Esophagus muscularis mucosa (tissue), 3 donors: ENCODE measurements at regions not wholly inside any gene's neighbourhood (a gene's known extent, or its start where the extent isn't known, plus 50 kb on each side); places are given as distances from the start of the nearest gene placed in this dataset.

ENCODE experiments used
- POLR2AphosphoS5 ChIP-seq, 2 donors: sonication (generic); formaldehyde crosslinking; IDR thresholded peaks; one replicate each; pipeline ENCODE4 v1.6.1; 2017; ENCODE audit warnings: antibody characterized with exemption in 2 of 2
- TF ChIP-seq, protein P1 (sequence below), 3 experiments: fragments of 200-600 bp in 2 of 3; fragments of 450-650 bp in 1 of 3; sonication (generic) in 2 of 3; IDR thresholded peaks; one replicate each; pipeline ENCODE4 v1.5.1; 2017 to 2019; ENCODE audit warnings: antibody characterized with exemption in 3 of 3, mild to moderate bottlenecking in 2 of 3, moderate library complexity in 1 of 3

DNA sequence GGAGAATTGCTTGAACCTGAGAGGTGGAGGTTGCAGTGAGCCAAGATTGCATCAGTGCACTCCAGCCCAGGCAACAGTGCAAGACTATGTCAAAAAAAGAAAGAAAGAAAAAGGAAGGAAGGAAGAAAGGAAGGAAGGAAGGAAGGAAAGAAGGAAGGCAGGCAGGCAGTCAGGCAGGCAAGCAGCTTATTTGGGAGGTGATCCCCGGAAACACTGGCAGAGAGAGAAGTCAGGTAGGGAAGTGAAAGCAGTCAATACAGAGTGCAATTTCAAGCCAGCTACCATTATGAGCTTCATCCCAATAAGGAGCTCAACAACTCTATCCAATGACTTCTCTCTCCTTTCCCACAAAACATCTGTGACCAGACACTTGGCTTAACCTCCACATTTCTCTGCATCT is 83.0 kb upstream of the TBC1D3K start:
- TF ChIP-seq, protein P1, sequence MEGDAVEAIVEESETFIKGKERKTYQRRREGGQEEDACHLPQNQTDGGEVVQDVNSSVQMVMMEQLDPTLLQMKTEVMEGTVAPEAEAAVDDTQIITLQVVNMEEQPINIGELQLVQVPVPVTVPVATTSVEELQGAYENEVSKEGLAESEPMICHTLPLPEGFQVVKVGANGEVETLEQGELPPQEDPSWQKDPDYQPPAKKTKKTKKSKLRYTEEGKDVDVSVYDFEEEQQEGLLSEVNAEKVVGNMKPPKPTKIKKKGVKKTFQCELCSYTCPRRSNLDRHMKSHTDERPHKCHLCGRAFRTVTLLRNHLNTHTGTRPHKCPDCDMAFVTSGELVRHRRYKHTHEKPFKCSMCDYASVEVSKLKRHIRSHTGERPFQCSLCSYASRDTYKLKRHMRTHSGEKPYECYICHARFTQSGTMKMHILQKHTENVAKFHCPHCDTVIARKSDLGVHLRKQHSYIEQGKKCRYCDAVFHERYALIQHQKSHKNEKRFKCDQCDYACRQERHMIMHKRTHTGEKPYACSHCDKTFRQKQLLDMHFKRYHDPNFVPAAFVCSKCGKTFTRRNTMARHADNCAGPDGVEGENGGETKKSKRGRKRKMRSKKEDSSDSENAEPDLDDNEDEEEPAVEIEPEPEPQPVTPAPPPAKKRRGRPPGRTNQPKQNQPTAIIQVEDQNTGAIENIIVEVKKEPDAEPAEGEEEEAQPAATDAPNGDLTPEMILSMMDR (IDR thresholded peaks at IDR 0.05) = no peak
- no peak for TF ChIP-seq POLR2AphosphoS5 (IDR thresholded peaks at IDR 0.05)
